ENCODE measurements at regions not wholly inside any gene's neighbourhood (a gene's known extent, or its start where the extent isn't known, plus 50 kb on each side); places are given as distances from the start of the nearest gene placed in this dataset.

GRCh38 chr12:77625441-77625840 lies 205.3 kb upstream of the NAV3 start:
- DNase-seq (ENCODE audit: low spot score) = peak; percentile 80

GRCh38 chr12:77619425-77619824 lies 211.3 kb upstream of the NAV3 start:
- no peak for DNase-seq (ENCODE audit: low spot score)

- no peak for DNase-seq (ENCODE audit: low spot score)
These were observed 212.9 kb upstream of the NAV3 start for GRCh38 chr12:77617818-77618217.

- no peak for DNase-seq (ENCODE audit: low spot score)
These were observed 215.4 kb upstream of the NAV3 start for GRCh38 chr12:77615332-77615731.

DNA sequence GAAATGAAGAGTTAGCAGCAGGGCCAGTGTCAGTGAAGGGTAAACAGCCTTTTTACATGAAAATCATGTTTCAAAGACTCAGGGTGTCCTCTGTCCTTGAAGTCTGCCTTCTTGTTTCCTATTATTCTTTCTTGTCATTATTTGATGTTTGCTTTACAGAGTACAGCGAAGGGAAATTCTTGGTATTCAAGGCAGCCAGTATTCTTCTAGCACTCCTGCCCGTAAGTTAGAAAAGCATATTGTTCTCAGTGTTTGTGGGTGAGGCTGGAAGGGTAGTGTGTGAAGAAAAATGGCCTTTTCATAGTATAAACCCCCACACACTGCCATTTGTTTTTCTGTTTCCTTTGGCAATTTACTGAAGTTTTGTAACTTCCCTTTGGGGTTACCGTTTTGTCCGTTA lies 217.3 kb upstream of the NAV3 start:
- no peak for DNase-seq (ENCODE audit: low spot score)

GRCh38 chr12:77610446-77610845 lies 220.2 kb upstream of the NAV3 start:
- no peak for DNase-seq (ENCODE audit: low spot score)

DNA sequence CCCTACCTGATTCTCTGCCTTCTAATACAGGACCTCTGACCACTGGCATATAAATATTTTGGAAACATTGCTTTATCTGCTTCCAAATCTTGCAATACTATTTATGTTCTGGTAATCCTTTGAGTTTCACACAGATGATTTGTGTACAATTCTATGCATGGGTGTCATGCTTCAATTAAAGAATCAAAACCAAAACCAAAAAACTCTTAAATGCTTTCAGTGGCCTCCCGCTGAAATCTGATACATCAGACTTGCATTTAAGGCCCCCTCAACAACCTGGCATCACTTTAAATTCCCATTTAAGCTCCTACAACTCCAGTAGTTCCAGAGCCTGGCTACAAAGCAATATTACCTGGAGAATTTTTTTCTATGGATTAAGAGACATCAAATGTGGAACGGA lies 221.7 kb upstream of the NAV3 start:
- no peak for DNase-seq (ENCODE audit: low spot score)

GRCh38 chr12:77608271-77608824 lies 222.3 kb upstream of the NAV3 start:
- DNase-seq (ENCODE audit: low spot score) = no peak

DNA sequence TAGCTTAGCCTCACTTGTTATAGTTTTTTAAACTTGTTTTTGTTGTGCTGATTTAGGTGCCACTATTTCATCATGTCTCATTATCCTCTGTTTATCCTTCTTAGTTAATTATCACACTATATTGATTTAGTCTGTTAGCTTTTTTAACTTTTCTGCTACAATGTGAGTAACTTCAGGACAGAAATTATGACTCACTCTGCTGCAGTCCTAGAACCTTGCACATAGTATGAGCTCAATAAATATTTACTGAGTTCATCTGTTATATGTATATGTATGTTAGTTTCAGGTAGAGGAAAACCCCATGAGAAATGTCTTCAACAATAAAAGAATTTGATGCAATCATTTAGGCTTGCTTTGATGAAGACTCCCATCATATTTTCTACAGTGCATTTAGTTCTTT lies 224.3 kb upstream of the NAV3 start:
- no peak for DNase-seq (ENCODE audit: low spot score)

- DNase-seq (ENCODE audit: low spot score) = no peak
These were observed 226.7 kb upstream of the NAV3 start for GRCh38 chr12:77603946-77604345.

GRCh38 chr12:77601069-77601468 lies 229.6 kb upstream of the NAV3 start:
- DNase-seq (ENCODE audit: low spot score) = no peak

DNA sequence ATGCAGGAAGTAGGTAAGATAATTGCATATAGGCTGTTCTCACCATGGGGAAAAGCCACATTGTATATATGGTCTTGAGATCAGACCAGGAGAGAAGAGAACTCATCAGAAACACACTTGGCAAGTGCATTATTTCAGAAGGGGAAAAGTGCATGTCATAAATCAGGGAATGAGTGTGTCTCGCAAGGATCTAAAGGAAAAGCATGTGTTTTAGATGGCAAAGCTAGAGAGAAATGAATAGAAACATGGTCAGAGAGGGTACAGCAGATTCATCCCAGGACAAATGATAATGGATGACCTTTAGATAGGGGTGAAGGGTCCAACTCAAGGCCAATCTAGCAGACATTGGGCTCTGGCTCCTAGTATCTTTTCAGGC lies 230.2 kb upstream of the NAV3 start:
- no peak for DNase-seq (ENCODE audit: low spot score)

DNA sequence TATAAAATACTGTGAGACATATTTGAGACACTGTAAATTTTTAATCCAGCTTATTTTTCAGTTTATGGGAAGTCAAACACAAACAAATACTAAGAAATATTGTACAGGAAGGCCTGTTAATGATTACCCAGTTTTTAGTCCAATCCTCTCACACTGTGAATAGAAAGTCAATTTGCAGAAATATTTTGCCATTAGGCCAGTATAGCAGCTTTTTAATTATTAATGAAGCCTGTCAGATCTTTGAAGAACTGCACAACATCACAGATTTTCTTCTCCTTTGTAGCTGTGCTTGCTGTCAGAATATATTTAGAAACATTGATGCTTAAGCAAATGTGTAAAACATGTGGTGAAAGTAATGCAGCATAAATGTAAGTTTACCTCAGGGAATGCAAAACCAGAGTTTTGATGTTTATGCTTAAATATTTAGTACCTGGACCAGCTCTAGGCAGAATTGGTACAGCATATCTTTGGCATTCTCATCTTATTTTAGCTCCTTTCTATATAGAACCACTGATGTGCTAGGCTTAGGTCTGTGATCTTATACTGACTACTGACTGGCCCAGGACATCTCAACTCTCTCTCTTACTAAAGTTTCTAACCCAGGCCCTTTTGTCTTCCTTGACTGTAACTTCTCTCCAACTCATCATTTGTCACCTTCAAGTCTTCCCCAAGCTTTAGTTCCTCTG lies 230.8 kb upstream of the NAV3 start:
- DNase-seq (ENCODE audit: low spot score) = no peak

DNA sequence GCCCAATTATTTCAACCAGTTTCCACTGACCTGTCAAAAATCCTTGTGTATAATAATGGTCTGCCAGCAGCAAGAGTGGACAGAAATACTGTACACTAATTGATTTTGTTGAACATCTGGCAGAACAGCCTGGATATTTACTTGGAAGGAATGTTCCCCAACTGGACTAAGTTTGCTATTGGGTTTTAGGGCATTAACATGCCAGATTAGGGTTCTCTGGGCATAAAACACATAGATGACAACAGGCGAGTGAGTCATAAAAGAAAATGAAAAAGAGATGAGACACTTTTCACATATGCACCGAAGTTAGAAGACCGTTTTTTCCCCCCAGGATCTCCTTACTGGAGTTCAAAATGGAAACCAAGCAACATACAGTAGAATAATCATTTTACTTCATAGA lies 236.3 kb upstream of the NAV3 start:
- peak; percentile 33 for DNase-seq (ENCODE audit: low spot score)

DNA sequence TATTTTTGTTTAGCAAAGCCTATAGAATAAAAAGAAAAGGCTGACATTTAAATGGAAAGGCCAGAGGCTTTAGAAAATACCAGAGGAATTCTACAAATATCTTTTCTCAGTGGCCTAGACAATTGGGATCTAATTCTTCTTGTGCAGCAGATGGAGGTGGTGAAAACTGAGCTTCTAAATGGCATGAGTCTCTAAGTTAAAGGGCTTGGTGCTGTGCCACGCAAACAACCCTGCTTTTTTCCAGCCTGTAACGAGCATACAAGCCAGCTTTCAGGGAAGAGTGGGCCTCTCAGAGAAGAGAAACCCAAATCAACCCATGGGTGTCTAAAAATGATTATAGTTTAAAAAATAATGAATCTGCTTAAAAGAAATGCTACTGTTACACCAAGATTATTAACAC lies 237.9 kb upstream of the NAV3 start:
- no peak for DNase-seq (ENCODE audit: low spot score)

GRCh38 chr12:77591959-77592743 lies 238.5 kb upstream of the NAV3 start:
- DNase-seq (ENCODE audit: low spot score) = no peak

DNA sequence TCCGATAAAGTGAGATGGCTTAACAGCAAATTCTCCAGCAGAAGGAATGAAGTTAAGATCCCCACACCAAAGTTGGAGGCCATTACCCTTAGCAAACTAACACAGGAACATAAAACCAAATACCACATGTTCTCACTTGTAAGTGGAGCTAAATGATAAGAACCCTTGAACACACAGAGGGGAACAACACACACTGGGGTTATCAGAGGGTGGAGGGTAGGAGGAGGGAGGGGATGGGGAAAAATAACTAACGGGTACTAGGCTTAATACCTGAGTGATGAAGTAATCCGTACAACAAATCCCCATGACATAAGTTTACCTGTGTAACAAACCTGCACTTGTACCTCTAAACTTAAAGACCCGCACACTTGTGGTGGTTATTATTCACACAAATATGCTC lies 240.4 kb upstream of the NAV3 start:
- DNase-seq (ENCODE audit: low spot score) = no peak

GRCh38 chr12:77584860-77585259 lies 245.8 kb upstream of the NAV3 start:
- DNase-seq (ENCODE audit: low spot score) = no peak

GRCh38 chr12:77578466-77579220 lies 252.1 kb upstream of the NAV3 start:
- DNase-seq (ENCODE audit: low spot score) = peak; percentile 51

GRCh38 chr12:77577791-77578190 lies 252.9 kb upstream of the NAV3 start:
- peak; percentile 65 for DNase-seq (ENCODE audit: low spot score)

- DNase-seq (ENCODE audit: low spot score) = no peak
These were observed 255.2 kb upstream of the NAV3 start for GRCh38 chr12:77575376-77575919.

DNA sequence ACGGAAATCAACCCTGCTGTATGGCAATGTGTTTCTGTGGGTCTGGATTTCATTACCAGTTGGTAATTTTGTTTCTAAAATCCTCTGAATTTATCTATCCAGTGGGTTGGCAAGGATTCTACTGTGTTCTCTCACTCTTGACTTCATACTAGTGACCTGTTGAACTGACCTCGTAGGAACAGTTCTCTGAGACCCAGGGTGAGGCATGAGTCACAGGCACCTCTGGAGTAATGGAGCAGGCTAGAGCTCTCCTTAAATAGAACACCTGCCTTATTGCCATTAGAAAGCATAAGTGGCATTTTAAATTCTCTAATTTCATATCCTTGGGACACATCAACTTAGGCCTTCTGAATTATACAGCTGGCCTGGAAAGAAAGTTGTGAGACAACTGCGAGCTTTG lies 258.3 kb upstream of the NAV3 start:
- no peak for DNase-seq (ENCODE audit: low spot score)

DNA sequence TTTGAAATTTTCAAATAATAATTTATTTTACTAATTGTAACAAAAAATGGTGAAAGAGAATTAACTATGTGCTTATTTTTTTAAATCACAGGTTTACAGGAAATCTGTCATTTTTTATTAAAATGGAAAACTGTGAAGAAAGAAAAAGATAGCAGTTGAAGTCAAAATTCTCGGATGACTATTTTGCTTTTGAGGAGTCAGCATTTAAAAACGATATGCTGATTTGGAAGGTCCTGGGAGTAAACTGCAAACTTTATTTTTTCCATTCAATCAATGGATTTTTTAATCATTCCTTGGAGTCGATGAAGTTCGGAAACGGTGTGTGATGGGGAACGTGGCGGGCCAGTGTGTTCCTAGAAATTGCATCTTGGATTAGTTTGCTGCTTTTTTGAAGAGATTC lies 258.9 kb upstream of the NAV3 start:
- no peak for DNase-seq (ENCODE audit: low spot score)
